ENCODE measurements at regions not wholly inside any gene's neighbourhood (a gene's known extent, or its start where the extent isn't known, plus 50 kb on each side); places are given as distances from the start of the nearest gene placed in this dataset.
"Not testable (repeated sequence)": the region's sequence is repeated elsewhere in the genome, so short reads cannot be mapped to it uniquely, and the experiment has no call there.

GRCh38 chr1:148432318-148432717, 50.8 kb downstream of the PPIAL4G start:
- DNase-seq, H3K27me3 Mint-ChIP-seq, POLR2A ChIA-PET, H3K4me3 Mint-ChIP-seq, H3K9me3 Mint-ChIP-seq, H3K27ac Mint-ChIP-seq, CTCF ChIA-PET: not testable (repeated sequence)
- H3K36me3 Mint-ChIP-seq (ENCODE audit: low read depth): peaks cover 85% of the 10 kb centered on the region
- peaks cover 32% of the 10 kb centered on the region for H3K4me1 Mint-ChIP-seq

- H3K4me3 Mint-ChIP-seq, H3K27me3 Mint-ChIP-seq, H3K9me3 Mint-ChIP-seq, H3K27ac Mint-ChIP-seq, CTCF ChIA-PET, DNase-seq, POLR2A ChIA-PET: not testable (repeated sequence)
- Mint-ChIP-seq H3K36me3 (ENCODE audit: low read depth) (peaks cover 92% of the 10 kb centered on the region), H3K4me1 (peaks cover 35% of the 10 kb centered on the region)
These were observed 53.2 kb downstream of the PPIAL4G start for GRCh38 chr1:148429856-148430255.

GRCh38 chr1:148426940-148427611, 56.0 kb downstream of the PPIAL4G start:
- H3K4me3 Mint-ChIP-seq, POLR2A ChIA-PET, DNase-seq, CTCF ChIA-PET, H3K9me3 Mint-ChIP-seq, H3K27me3 Mint-ChIP-seq: not testable (repeated sequence)
- Mint-ChIP-seq H3K36me3 (ENCODE audit: low read depth) (peaks cover 87% of the 10 kb centered on the region), H3K4me1 (peaks cover 33% of the 10 kb centered on the region), H3K27ac (peak overlapping the region; percentile 32)

- DNase-seq, H3K9me3 Mint-ChIP-seq, H3K27ac Mint-ChIP-seq, H3K4me3 Mint-ChIP-seq, CTCF ChIA-PET, POLR2A ChIA-PET, H3K27me3 Mint-ChIP-seq: not testable (repeated sequence)
- peaks cover 33% of the 10 kb centered on the region for H3K4me1 Mint-ChIP-seq
- peaks cover 80% of the 10 kb centered on the region for H3K36me3 Mint-ChIP-seq (ENCODE audit: low read depth)
These were observed 56.7 kb downstream of the PPIAL4G start for GRCh38 chr1:148426385-148426784.

- H3K27me3 Mint-ChIP-seq, POLR2A ChIA-PET, CTCF ChIA-PET, DNase-seq, H3K9me3 Mint-ChIP-seq, H3K27ac Mint-ChIP-seq, H3K4me3 Mint-ChIP-seq: not testable (repeated sequence)
- Mint-ChIP-seq H3K4me1 (peaks cover 30% of the 10 kb centered on the region), H3K36me3 (ENCODE audit: low read depth) (peaks cover 62% of the 10 kb centered on the region)
These were observed 58.7 kb downstream of the PPIAL4G start for GRCh38 chr1:148424143-148425003.

- CTCF ChIA-PET, DNase-seq, POLR2A ChIA-PET, H3K27ac Mint-ChIP-seq, H3K4me3 Mint-ChIP-seq, H3K9me3 Mint-ChIP-seq, H3K27me3 Mint-ChIP-seq: not testable (repeated sequence)
- H3K4me1 Mint-ChIP-seq: peaks cover 23% of the 10 kb centered on the region
- H3K36me3 Mint-ChIP-seq (ENCODE audit: low read depth): peaks cover 50% of the 10 kb centered on the region
These were observed 60.2 kb downstream of the PPIAL4G start for GRCh38 chr1:148422921-148423320.

- DNase-seq, POLR2A ChIA-PET, H3K4me1 Mint-ChIP-seq: not testable (repeated sequence)
These were observed 65.9 kb downstream of the PPIAL4G start for GRCh38 chr1:148417241-148417640.

GRCh38 chr1:148413385-148413784, 69.7 kb downstream of the PPIAL4G start:
- H3K9me3 Mint-ChIP-seq, H3K4me1 Mint-ChIP-seq, H3K27ac Mint-ChIP-seq, DNase-seq, CTCF ChIA-PET, H3K27me3 Mint-ChIP-seq, H3K4me3 Mint-ChIP-seq, POLR2A ChIA-PET: not testable (repeated sequence)
- H3K36me3 Mint-ChIP-seq (ENCODE audit: low read depth): peaks cover 23% of the 10 kb centered on the region

More at GRCh38 chr1:148417241-148417640, 65.9 kb downstream of the PPIAL4G start:
- H3K36me3 Mint-ChIP-seq (ENCODE audit: low read depth); H3K27ac Mint-ChIP-seq; H3K9me3 Mint-ChIP-seq; H3K27me3 Mint-ChIP-seq; CTCF ChIA-PET; H3K4me3 Mint-ChIP-seq: not testable (repeated sequence)

- CTCF ChIA-PET; H3K36me3 Mint-ChIP-seq (ENCODE audit: low read depth); H3K27ac Mint-ChIP-seq; POLR2A ChIA-PET; H3K27me3 Mint-ChIP-seq; DNase-seq; H3K4me3 Mint-ChIP-seq; H3K9me3 Mint-ChIP-seq: not testable (repeated sequence)
- H3K4me1 Mint-ChIP-seq: peaks cover 25% of the 10 kb centered on the region
These were observed 78.1 kb downstream of the PPIAL4G start for GRCh38 chr1:148404786-148405568.

- Mint-ChIP-seq H3K27ac (peak overlapping the region; percentile 68), H3K4me3 (peak overlapping the region; percentile 24), H3K4me1 (peaks cover 25% of the 10 kb centered on the region)
- CTCF ChIA-PET; DNase-seq; H3K36me3 Mint-ChIP-seq (ENCODE audit: low read depth); POLR2A ChIA-PET; H3K9me3 Mint-ChIP-seq; H3K27me3 Mint-ChIP-seq: not testable (repeated sequence)
These were observed 79.2 kb downstream of the PPIAL4G start for GRCh38 chr1:148403925-148404324.

- H3K9me3 Mint-ChIP-seq; H3K36me3 Mint-ChIP-seq (ENCODE audit: low read depth); CTCF ChIA-PET; DNase-seq; H3K27me3 Mint-ChIP-seq: not testable (repeated sequence)
- Mint-ChIP-seq H3K27ac (peak overlapping the region; percentile 99), H3K4me3 (peak overlapping the region; percentile 91), H3K4me1 (peaks cover 27% of the 10 kb centered on the region)
- POLR2A ChIA-PET: interaction anchor here (0.8 to 1.2 kb wide), 2 partner anchors 15 to 120 kb away, joined by 3 to 12 read pairs; no protein-coding TSS in a partner anchor
These were observed 80.0 kb downstream of the PPIAL4G start for GRCh38 chr1:148403085-148403456.

- POLR2A ChIA-PET: interaction anchor here (0.8 to 1.2 kb wide), 2 partner anchors 14 to 121 kb away, joined by 3 to 12 read pairs; no protein-coding TSS in a partner anchor
- Mint-ChIP-seq H3K4me1 (peaks cover 29% of the 10 kb centered on the region), H3K4me3 (peak overlapping the region; percentile 91), H3K27ac (peak overlapping the region; percentile 99)
- H3K9me3 Mint-ChIP-seq; CTCF ChIA-PET; H3K36me3 Mint-ChIP-seq (ENCODE audit: low read depth); H3K27me3 Mint-ChIP-seq: not testable (repeated sequence)
- DNase-seq: peak; percentile 90
These were observed 80.7 kb downstream of the PPIAL4G start for GRCh38 chr1:148402152-148403084.
